ENCODE measurements at regions not wholly inside any gene's neighbourhood (a gene's known extent, or its start where the extent isn't known, plus 50 kb on each side); places are given as distances from the start of the nearest gene placed in this dataset.

- TF ChIP-seq CTCF (IDR thresholded peaks at IDR 0.05; ENCODE audit: extremely low read depth, missing control alignments), result no peak
- no peak for DNase-seq (ENCODE audit: low spot score)
These were observed 94.9 kb upstream of the CTDP1 start for GRCh38 chr18:79584491-79585394.

GRCh38 chr18:79585395-79586370 is 93.9 kb upstream of the CTDP1 start:
- DNase-seq (ENCODE audit: low spot score), result no peak
- no peak for TF ChIP-seq CTCF (IDR thresholded peaks at IDR 0.05; ENCODE audit: extremely low read depth, missing control alignments)

GRCh38 chr18:79586436-79587225 is 93.0 kb upstream of the CTDP1 start:
- DNase-seq (ENCODE audit: low spot score), result no peak
- no peak for TF ChIP-seq CTCF (IDR thresholded peaks at IDR 0.05; ENCODE audit: extremely low read depth, missing control alignments)

- no peak for DNase-seq (ENCODE audit: low spot score)
- no peak for TF ChIP-seq CTCF (IDR thresholded peaks at IDR 0.05; ENCODE audit: extremely low read depth, missing control alignments)
These were observed 92.3 kb upstream of the CTDP1 start for GRCh38 chr18:79587226-79587741.

GRCh38 chr18:79587779-79588635 is 91.6 kb upstream of the CTDP1 start:
- no peak for TF ChIP-seq CTCF (IDR thresholded peaks at IDR 0.05; ENCODE audit: extremely low read depth, missing control alignments)
- DNase-seq (ENCODE audit: low spot score), result no peak

Measured in GM20000 (cell line).